GM23338 (cell line): ENCODE measurements at regions not wholly inside any gene's neighbourhood (a gene's known extent, or its start where the extent isn't known, plus 50 kb on each side); places are given as distances from the start of the nearest gene placed in this dataset.

Experiments used
- CREB1 ChIP-seq: fragments of 250-450 bp; sonication (Bioruptor Pico); IDR thresholded peaks from 2 replicates; pipeline ENCODE4 v1.5.0; 2020; ENCODE audit warnings: low read depth, mild to moderate bottlenecking, moderate library complexity
- CTCF ChIP-seq, 2 experiments: fragments of 200-600 bp in 1 of 2; sonication (generic) in 1 of 2; conservative IDR thresholded peaks; 2 replicates each; pipeline versions ENCODE4 v1.5.1 to v1.6.1; 2016 to 2017; ENCODE audit warnings: antibody characterized with exemption in 2 of 2, low read depth in 2 of 2, mild to moderate bottlenecking in 2 of 2, moderate library complexity in 1 of 2
- EZH2phosphoT487 ChIP-seq: fragments of 200-600 bp; sonication (generic); IDR thresholded peaks from one replicate; pipeline ENCODE4 v1.8.1; 2018; ENCODE audit warnings: antibody characterized with exemption; ENCODE audit not compliant: unreplicated experiment
- NANOG ChIP-seq: IDR thresholded peaks from 2 replicates; pipeline ENCODE4 v1.6.1; 2016; ENCODE audit warnings: antibody characterized with exemption, borderline replicate concordance
- POLR2AphosphoS5 ChIP-seq: IDR thresholded peaks from 2 replicates; pipeline ENCODE4 v1.6.1; 2016; ENCODE audit warnings: antibody characterized with exemption, low read depth
- REST ChIP-seq: IDR thresholded peaks from one replicate; pipeline ENCODE4 v1.6.1; 2018; ENCODE audit warnings: antibody characterized with exemption; ENCODE audit not compliant: unreplicated experiment
- STAT1 ChIP-seq: IDR thresholded peaks from one replicate; pipeline ENCODE4 v1.6.1; 2016; ENCODE audit warnings: antibody characterized with exemption; ENCODE audit not compliant: unreplicated experiment
- ZNF114 ChIP-seq: fragments of 250-450 bp; sonication (Bioruptor Pico); IDR thresholded peaks from 2 replicates; pipeline ENCODE4 v1.5.0; 2020; ENCODE audit warnings: mild to moderate bottlenecking, moderate library complexity
- ZNF331 ChIP-seq: fragments of 250-450 bp; sonication (Bioruptor Pico); IDR thresholded peaks from 2 replicates; pipeline ENCODE4 v1.5.0; 2020; ENCODE audit warnings: low read depth, mild to moderate bottlenecking, moderate library complexity

GRCh38 chr1:40929155-40929554 lies 50.3 kb upstream of the CTPS1 start (continued):
- TF ChIP-seq REST = no peak
- no peak for TF ChIP-seq STAT1
- TF ChIP-seq CTCF (conservative IDR thresholded peaks at IDR 0.05; ENCODE audit: low read depth in 2 of 2) = no peak
- TF ChIP-seq ZNF331 = no peak
- no peak for TF ChIP-seq POLR2AphosphoS5
- TF ChIP-seq NANOG = no peak
- TF ChIP-seq CREB1 = no peak
- no peak for TF ChIP-seq EZH2phosphoT487
- no peak for TF ChIP-seq ZNF114 (CRISPR knock-in tag)
